GM19452 (cell line): ENCODE measurements at regions not wholly inside any gene's neighbourhood (a gene's known extent, or its start where the extent isn't known, plus 50 kb on each side); places are given as distances from the start of the nearest gene placed in this dataset.
A peak's percentile ranks its signal among the peaks of the same experiment; 100 is the strongest.

Source experiments
- ATAC-seq: cut with Tn5 transposase; IDR thresholded peaks from one replicate; pipeline ENCODE4 v1.9.1; 2021; ENCODE audit not compliant: unreplicated experiment

- peak; percentile 35 for ATAC-seq
These were observed 94.0 kb upstream of the ZMIZ1 start for GRCh38 chr10:78974617-78975317.

GRCh38 chr10:78975926-78976325, 92.8 kb upstream of the ZMIZ1 start:
- ATAC-seq: no peak

- no peak for ATAC-seq
These were observed 91.7 kb upstream of the ZMIZ1 start for GRCh38 chr10:78976825-78977755.

- ATAC-seq: no peak
These were observed 88.8 kb upstream of the ZMIZ1 start for GRCh38 chr10:78979938-78980337.

- ATAC-seq: no peak
These were observed 88.4 kb upstream of the ZMIZ1 start for GRCh38 chr10:78980354-78980753.

GRCh38 chr10:78980815-78981214, 88.0 kb upstream of the ZMIZ1 start:
- no peak for ATAC-seq

GRCh38 chr10:78981257-78981969, 87.4 kb upstream of the ZMIZ1 start:
- ATAC-seq: peak; percentile 86

GRCh38 chr10:78981970-78982281, 86.8 kb upstream of the ZMIZ1 start:
- ATAC-seq: no peak

GRCh38 chr10:78982726-78983125, 86.0 kb upstream of the ZMIZ1 start:
- ATAC-seq: no peak

- ATAC-seq: no peak
These were observed 85.2 kb upstream of the ZMIZ1 start for GRCh38 chr10:78983608-78984007.

- no peak for ATAC-seq
These were observed 82.6 kb upstream of the ZMIZ1 start for GRCh38 chr10:78985973-78986818.

GRCh38 chr10:78991187-78991586, 77.6 kb upstream of the ZMIZ1 start:
- ATAC-seq: peak; percentile 74

- ATAC-seq: peak; percentile 79
These were observed 76.4 kb upstream of the ZMIZ1 start for GRCh38 chr10:78992333-78992732.

GRCh38 chr10:78993261-78993945, 75.4 kb upstream of the ZMIZ1 start:
- no peak for ATAC-seq

GRCh38 chr10:78995987-78996791, 72.6 kb upstream of the ZMIZ1 start:
- no peak for ATAC-seq

- no peak for ATAC-seq
These were observed 72.0 kb upstream of the ZMIZ1 start for GRCh38 chr10:78996792-78997129.

GRCh38 chr10:78997635-78998618, 70.8 kb upstream of the ZMIZ1 start:
- ATAC-seq: peak; percentile 48
